OCI-LY7 (cell line): ENCODE measurements at regions not wholly inside any gene's neighbourhood (a gene's known extent, or its start where the extent isn't known, plus 50 kb on each side); places are given as distances from the start of the nearest gene placed in this dataset.

Source experiments
- BruUV-seq: library from RNA; stranded (reverse); fragments of 400-500 nt; replicated peaks from 2 replicates; lab custom pipeline; 2021; lab: Mats Ljungman, UMichigan
- CTCF ChIA-PET: fragments of 300-600 bp; sonication (Branson Sonifier 250); formaldehyde crosslinking; loops from one replicate; lab custom pipeline; 2022; ENCODE audit warnings: antibody characterized with exemption; ENCODE audit not compliant: unreplicated experiment; lab: Charles Lee
- POLR2A ChIA-PET: fragments of 300-600 bp; sonication (Branson Sonifier 250); formaldehyde crosslinking; loops from one replicate; lab custom pipeline; 2022; ENCODE audit warnings: antibody characterized with exemption; lab: Charles Lee
- DNase-seq: peaks from one replicate; pipeline ENCODE4 v3.0.0-alpha.2; 2015; ENCODE audit warnings: low spot score
- H2AFZ ChIP-seq: fragments of 200-600 bp; sonication (generic), shearing (Covaris generic); 2 replicates; pipeline ENCODE4 v1.6.1; 2014; ENCODE audit warnings: mild to moderate bottlenecking, antibody characterized with exemption, low read length, moderate library complexity
- H3K27ac ChIP-seq: fragments of 200-600 bp; sonication (generic); 2 replicates; pipeline ENCODE4 v1.5.1; 2014; ENCODE audit warnings: mixed run types, low read depth, mild to moderate bottlenecking, moderate library complexity, low read length, inconsistent platforms; ENCODE audit not compliant: poor library complexity, severe bottlenecking
- H3K36me3 ChIP-seq: fragments of 200-600 bp; sonication (generic); 2 replicates; pipeline ENCODE4 v1.6.1; 2014; ENCODE audit warnings: mild to moderate bottlenecking, antibody characterized with exemption, low read length, moderate library complexity, mixed read lengths; ENCODE audit not compliant: insufficient read depth
- H3K4me1 ChIP-seq: fragments of 200-600 bp; sonication (generic); 2 replicates; pipeline ENCODE4 v1.5.1; 2014; ENCODE audit warnings: mild to moderate bottlenecking, low read length; ENCODE audit not compliant: insufficient read depth, poor library complexity, severe bottlenecking
- H3K4me2 ChIP-seq: fragments of 200-600 bp; sonication (generic); 2 replicates; pipeline ENCODE4 v1.6.1; 2014; ENCODE audit warnings: mild to moderate bottlenecking, low read length
- H3K4me3 ChIP-seq: fragments of 200-600 bp; sonication (generic); 2 replicates; pipeline ENCODE4 v1.5.1; 2014; ENCODE audit warnings: mild to moderate bottlenecking, low read depth, low read length; ENCODE audit not compliant: poor library complexity, severe bottlenecking
- H3K79me2 ChIP-seq: fragments of 200-600 bp; sonication (generic); 2 replicates; pipeline ENCODE4 v1.6.1; 2016; ENCODE audit warnings: low read depth, mild to moderate bottlenecking, low read length, moderate library complexity, mixed read lengths; ENCODE audit not compliant: insufficient read depth
- H3K9me2 ChIP-seq: fragments of 200-600 bp; sonication (generic); 2 replicates; pipeline ENCODE4 v1.6.1; 2016; ENCODE audit warnings: mild to moderate bottlenecking, low read length, mixed read lengths; ENCODE audit not compliant: insufficient read depth
- H3K9me3 ChIP-seq: fragments of 200-600 bp; sonication (generic); 2 replicates; pipeline ENCODE4 v1.6.1; 2014; ENCODE audit warnings: mild to moderate bottlenecking, mixed run types, low read length, mixed read lengths
- H4K20me1 ChIP-seq: fragments of 200-600 bp; sonication (generic); 2 replicates; pipeline ENCODE4 v1.6.1; 2014; ENCODE audit warnings: mild to moderate bottlenecking, antibody characterized with exemption, low read length, moderate library complexity, mixed read lengths; ENCODE audit not compliant: insufficient read depth
- CTCF ChIP-seq: fragments of 200-600 bp; sonication (generic); conservative IDR thresholded peaks from 2 replicates; pipeline ENCODE4 v1.5.1; 2014; ENCODE audit warnings: mild to moderate bottlenecking, antibody characterized with exemption, low read length, moderate library complexity, mixed read lengths
- EZH2phosphoT487 ChIP-seq: fragments of 200-600 bp; sonication (generic); IDR thresholded peaks from 2 replicates; pipeline ENCODE4 v1.6.1; 2018; ENCODE audit warnings: low read depth, borderline replicate concordance, mild to moderate bottlenecking, mixed run types, antibody characterized with exemption, low read length, moderate library complexity, mixed read lengths
- intact Hi-C: fragments of 100-400 bp; cut with micrococcal nuclease; formaldehyde crosslinking; loops from one replicate; pipeline ENCODE4 v1.10.0; 2022; ENCODE audit not compliant: unreplicated experiment

DNA sequence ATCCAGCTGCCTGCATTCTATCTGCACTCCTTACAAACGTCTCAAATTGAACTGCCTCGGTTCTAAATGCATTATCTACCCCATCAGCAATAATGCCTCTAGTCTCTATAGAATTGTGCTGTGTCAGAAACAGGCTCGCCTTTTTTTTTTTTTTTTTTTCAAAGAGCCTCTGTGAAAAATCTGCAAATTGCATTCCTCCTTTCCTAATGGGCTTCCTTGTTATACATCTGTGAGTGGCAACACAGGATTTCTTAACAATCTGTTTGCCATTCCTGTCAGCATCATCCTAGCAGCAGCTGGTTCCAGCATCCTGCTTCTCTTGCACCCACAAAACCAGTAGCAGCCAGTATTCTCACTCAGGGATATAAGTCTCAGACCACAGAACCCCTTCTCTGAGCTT is 413.5 kb upstream of the SEMA3D start:
- Histone ChIP-seq H2AFZ (no peak overlapping the region), H3K4me3 (no peak overlapping the region), H4K20me1 (no peaks in the 10 kb centered on the region), H3K4me1 (no peaks in the 10 kb centered on the region), H3K4me2 (no peak overlapping the region), H3K36me3 (no peaks in the 10 kb centered on the region), H3K9me2 (no peaks in the 10 kb centered on the region), H3K9me3 (no peaks in the 10 kb centered on the region), H3K79me2 (no peaks in the 10 kb centered on the region), H3K27ac (no peak overlapping the region)
- no TSS peak for BruUV-seq
- no peak for DNase-seq
- intact Hi-C loops: no loop called here
- TF ChIP-seq EZH2phosphoT487: no peak
- TF ChIP-seq CTCF: no peak
- CTCF ChIA-PET: no interaction called here
- POLR2A ChIA-PET: no interaction called here

DNA sequence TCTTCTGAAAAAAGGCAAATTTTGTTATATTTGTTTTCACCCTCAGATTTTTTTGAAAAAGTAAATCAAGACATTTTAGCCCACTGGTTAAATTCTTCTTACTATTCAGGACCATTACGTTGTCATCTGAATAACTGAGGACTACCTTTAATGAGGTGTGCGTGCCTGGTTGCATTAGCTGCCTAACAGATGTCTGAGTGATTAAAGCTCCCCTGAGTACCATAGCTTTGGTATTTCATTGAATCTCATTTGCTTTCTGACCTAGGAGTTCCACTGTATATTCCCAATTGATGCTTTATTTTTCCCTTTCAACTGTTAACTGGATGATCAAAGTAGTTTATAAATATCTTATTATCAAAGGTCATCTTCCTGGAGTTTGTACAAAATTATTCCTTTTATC is 410.0 kb upstream of the SEMA3D start:
- Histone ChIP-seq H3K27ac (no peak overlapping the region), H3K4me2 (no peak overlapping the region), H3K9me2 (no peaks in the 10 kb centered on the region), H2AFZ (no peak overlapping the region), H3K4me3 (no peak overlapping the region), H3K79me2 (no peaks in the 10 kb centered on the region), H3K4me1 (no peaks in the 10 kb centered on the region), H3K9me3 (no peaks in the 10 kb centered on the region), H3K36me3 (no peaks in the 10 kb centered on the region), H4K20me1 (no peaks in the 10 kb centered on the region)
- ChIA-PET CTCF (no interaction called here), POLR2A (interaction anchor here (0.8 kb wide), 1 partner anchor 223 kb away, joined by 3 read pairs; no protein-coding TSS in a partner anchor)
- no peak for DNase-seq
- intact Hi-C loops: no loop called here
- TF ChIP-seq CTCF: no peak
- TF ChIP-seq EZH2phosphoT487: no peak
- no TSS peak for BruUV-seq

GRCh38 chr7:85595750-85596178 is 408.9 kb upstream of the SEMA3D start:
- H3K4me3 ChIP-seq: no peak overlapping the region
- no peaks in the 10 kb centered on the region for H3K9me2 ChIP-seq
- H2AFZ ChIP-seq: no peak overlapping the region
- no peak overlapping the region for H3K4me2 ChIP-seq
- H3K79me2 ChIP-seq: no peaks in the 10 kb centered on the region
- intact Hi-C loops: no loop called here
- H3K4me1 ChIP-seq: no peaks in the 10 kb centered on the region
- ChIA-PET POLR2A (interaction anchor here (1.6 kb wide), 1 partner anchor 13 kb away, joined by 3 read pairs; no protein-coding TSS in a partner anchor), CTCF (no interaction called here)
- no peaks in the 10 kb centered on the region for H3K9me3 ChIP-seq
- H4K20me1 ChIP-seq: no peaks in the 10 kb centered on the region
- DNase-seq: no peak
- no peak overlapping the region for H3K27ac ChIP-seq
- TF ChIP-seq CTCF: no peak
- TF ChIP-seq EZH2phosphoT487: no peak
- no TSS peak for BruUV-seq
- H3K36me3 ChIP-seq: no peaks in the 10 kb centered on the region
